K562 (cell line): ENCODE measurements at regions not wholly inside any gene's neighbourhood (a gene's known extent, or its start where the extent isn't known, plus 50 kb on each side); places are given as distances from the start of the nearest gene placed in this dataset.

Experiments
- ATAC-seq: fragments of 200-7000 bp; cut with Tn5 transposase; 3 replicates; pipeline ENCODE4 v1.9.1; 2020; ENCODE audit warnings: moderate library complexity
- BruUV-seq: library from RNA; stranded (reverse); fragments of 400-500 nt; replicated peaks from 2 replicates; lab custom pipeline; 2021; lab: Mats Ljungman, UMichigan
- CTCF ChIA-PET: fragments of 300-600 bp; formaldehyde crosslinking; extraction: SDS; loops from one replicate; lab custom pipeline; 2021; ENCODE audit warnings: low intra/inter-chr PET ratio; lab: Yijun Ruan, JAX
- POLR2A ChIA-PET: fragments of 300-600, 350-650 bp; sonication (Branson Sonifier 250); formaldehyde crosslinking; extraction: SDS; loops from one replicate; lab custom pipeline; 2021; ENCODE audit warnings: antibody characterized with exemption, inconsistent platforms; lab: Yijun Ruan, JAX
- DNase-seq, 4 experiments: peaks; one replicate each; pipeline versions ENCODE4 v3.0.0 to v3.0.0-alpha.2; 2011 to 2018; ENCODE audit warnings: low spot score in 3 of 4, mixed read lengths in 3 of 4; ENCODE audit errors: extremely low read depth in 1 of 4
- FAIRE-seq: peaks from 2 replicates; lab custom pipeline; 2011; peaks lifted over from hg19 to GRCh38; lab: Jason Lieb, UNC
- H2AFZ ChIP-seq: 2 replicates; pipeline ENCODE4 v1.6.0; 2011; ENCODE audit warnings: low read depth, low read length, control low read depth, inconsistent platforms
- H3K27ac ChIP-seq: fragments of 200-600 bp; 3 replicates; pipeline ENCODE4 v1.8.0; 2011; ENCODE audit warnings: low read depth, mild to moderate bottlenecking, control low read depth, inconsistent platforms, low read length, moderate library complexity, mixed read lengths; ENCODE audit errors: extremely low read depth
- H3K27me3 ChIP-seq, 2 experiments: fragments of 300-600 bp in 1 of 2; 2 replicates in 1 of 2; 3 replicates in 1 of 2; pipeline versions ENCODE4 v1.6.0 to v1.8.0; 2011; ENCODE audit warnings: inconsistent platforms in 2 of 2, low read length in 2 of 2, mild to moderate bottlenecking in 1 of 2, mixed read lengths in 1 of 2, moderate library complexity in 1 of 2; ENCODE audit not compliant: control insufficient read depth in 2 of 2, insufficient read depth in 2 of 2
- H3K36me3 ChIP-seq: fragments of 300-600 bp; 3 replicates; pipeline ENCODE4 v1.8.0; 2011; ENCODE audit warnings: mild to moderate bottlenecking, low read length, inconsistent platforms; ENCODE audit not compliant: control insufficient read depth, insufficient read depth
- H3K4me1 ChIP-seq, 2 experiments: fragments of 200-600 bp in 1 of 2; replicated peaks in 1 of 2; 2 replicates in 1 of 2; 3 replicates in 1 of 2; pipeline versions ENCODE4 v1.5.1 to v1.8.0; 2011; ENCODE audit warnings: inconsistent platforms in 2 of 2, low read length in 2 of 2, mild to moderate bottlenecking in 1 of 2, mixed read lengths in 1 of 2, moderate library complexity in 1 of 2; ENCODE audit not compliant: control insufficient read depth in 2 of 2, insufficient read depth in 2 of 2
- H3K4me2 ChIP-seq: 2 replicates; pipeline ENCODE4 v1.6.1; 2011; ENCODE audit warnings: low read length, control low read depth, inconsistent platforms, mixed read lengths; ENCODE audit not compliant: insufficient read depth
- H3K4me3 ChIP-seq: fragments of 200-600 bp; sonication (generic), shearing (Covaris generic); 2 replicates; pipeline ENCODE4 v1.5.1; 2016; ENCODE audit warnings: control low read depth, inconsistent platforms
- H3K79me2 ChIP-seq: fragments of 200-600 bp; 3 replicates; pipeline ENCODE4 v1.8.0; 2011; ENCODE audit warnings: low read length, inconsistent platforms; ENCODE audit not compliant: control insufficient read depth, insufficient read depth
- H3K9ac ChIP-seq, 2 experiments: 2 replicates each; pipeline versions ENCODE4 v1.6.0 to v1.6.1; 2011; ENCODE audit warnings: low read depth in 2 of 2, low read length in 2 of 2, control low read depth in 1 of 2, inconsistent platforms in 1 of 2, mild to moderate bottlenecking in 1 of 2, mixed read lengths in 1 of 2; ENCODE audit not compliant: insufficient read depth in 1 of 2
- H3K9me1 ChIP-seq: one replicate; pipeline ENCODE4 v1.6.0; 2011; ENCODE audit warnings: inconsistent platforms, mild to moderate bottlenecking, low read length, moderate library complexity; ENCODE audit not compliant: control insufficient read depth, insufficient read depth
- H3K9me3 ChIP-seq: replicated peaks from 2 replicates; pipeline ENCODE4 v1.5.1; 2011; ENCODE audit warnings: low read depth, low read length, inconsistent platforms; ENCODE audit not compliant: control insufficient read depth, insufficient read depth
- H4K20me1 ChIP-seq: replicated peaks from 2 replicates; pipeline ENCODE4 v1.6.1; 2011; ENCODE audit warnings: low read length, inconsistent platforms, mixed read lengths; ENCODE audit not compliant: control insufficient read depth, insufficient read depth
- IFI16 ChIP-seq: fragments of 250-450 bp; sonication (Bioruptor Pico); IDR thresholded peaks from 2 replicates; pipeline ENCODE4 v2.1.2; 2022; ENCODE audit warnings: mild to moderate bottlenecking, inconsistent platforms
- NFXL1 ChIP-seq: fragments of 450-650 bp; formaldehyde crosslinking; IDR thresholded peaks from 2 replicates; pipeline ENCODE4 v1.4.0; 2021; ENCODE audit warnings: mild to moderate bottlenecking
- NONO ChIP-seq, 2 experiments: fragments of 200-400 bp in 1 of 2; fragments of 450-650 bp in 1 of 2; formaldehyde crosslinking in 1 of 2; IDR thresholded peaks; 2 replicates each; pipeline ENCODE4 v1.6.1; 2017; ENCODE audit warnings: low read depth in 2 of 2, mild to moderate bottlenecking in 2 of 2, moderate library complexity in 2 of 2, low read length in 1 of 2
- SMARCB1 ChIP-seq: IDR thresholded peaks from 2 replicates; pipeline ENCODE4 v1.6.1; 2011; ENCODE audit warnings: improper control_type of control experiment, low read depth; ENCODE audit not compliant: insufficient read length
- WGBS: fragments of 100-300 bp; shearing (Covaris generic); methylation state at CpG from one replicate; pipeline ENCODE4 v1.1.6; 2016; ENCODE audit warnings: low coverage, mixed read lengths; ENCODE audit not compliant: insufficient coverage; ENCODE audit errors: missing lambda C conversion rate; 5-methylcytosine and 5-hydroxymethylcytosine counted together
- in situ Hi-C: fragments of 300-500 bp; cut with MboI; formaldehyde crosslinking; loops from 4 replicates; pipeline ENCODE4 v1.15.0; 2018; ENCODE audit warnings: inconsistent platforms, mixed read lengths
- intact Hi-C: fragments of 100-400 bp; cut with micrococcal nuclease; formaldehyde crosslinking; loops from 2 replicates; pipeline ENCODE4 v1.14.2; 2022

- H2AFZ ChIP-seq: no peak overlapping the region
- 0% methylated on average over 1 of the region's 1 CpG for WGBS
- BruUV-seq: no TSS peak
- H4K20me1 ChIP-seq: no peaks in the 10 kb centered on the region
- no peaks in the 10 kb centered on the region for H3K79me2 ChIP-seq
- H3K27me3 ChIP-seq: no peaks in the 10 kb centered on the region
- POLR2A ChIA-PET: no interaction called here
- H3K4me3 ChIP-seq: no peak overlapping the region
- DNase-seq (no peak), FAIRE-seq (no peak), ATAC-seq (no peak)
- TF ChIP-seq NONO (IDR thresholded peaks at IDR 0.05; ENCODE audit: low read depth in 2 of 2, low read length in 1 of 2) (no peak), SMARCB1 (no peak)
- no peaks in the 10 kb centered on the region for H3K9me1 ChIP-seq
- no peak overlapping the region for H3K27ac ChIP-seq
- H3K4me1 ChIP-seq: no peaks in the 10 kb centered on the region
- H3K4me2 ChIP-seq: no peak overlapping the region
- no peak overlapping the region for H3K9ac ChIP-seq
- H3K9me3 ChIP-seq: no peaks in the 10 kb centered on the region
- in situ Hi-C loops (no loop called here), intact Hi-C loops (no loop called here)
- CTCF ChIA-PET: no interaction called here
- no peaks in the 10 kb centered on the region for H3K36me3 ChIP-seq
Measured at GRCh38 chr1:82927753-82928152, 1071.2 kb downstream of the TTLL7 start.

- Histone ChIP-seq H3K27ac (no peak overlapping the region), H3K4me3 (no peak overlapping the region), H3K4me1 (no peaks in the 10 kb centered on the region), H3K27me3 (no peaks in the 10 kb centered on the region), H2AFZ (no peak overlapping the region), H3K9me3 (no peaks in the 10 kb centered on the region), H3K4me2 (no peak overlapping the region), H4K20me1 (no peaks in the 10 kb centered on the region), H3K36me3 (no peaks in the 10 kb centered on the region), H3K79me2 (no peaks in the 10 kb centered on the region), H3K9me1 (no peaks in the 10 kb centered on the region), H3K9ac (no peak overlapping the region)
- no peak for TF ChIP-seq IFI16 (CRISPR knock-in tag)
- no peak for TF ChIP-seq NFXL1 (CRISPR knock-in tag)
- WGBS: 0% methylated on average over 2 of the region's 2 CpGs
- ChIA-PET POLR2A (no interaction called here), CTCF (no interaction called here)
- no TSS peak for BruUV-seq
- intact Hi-C loops: no loop called here
- ATAC-seq (no peak), DNase-seq (no peak), FAIRE-seq (no peak)
- in situ Hi-C loops: no loop called here
Measured at GRCh38 chr1:82924666-82925065, 1074.3 kb downstream of the TTLL7 start.
